Activated naive CD4-positive, alpha-beta T cell treated with anti-CD3 and anti-CD28 coated beads, Interleukin-2, amount 50 U/mL, for 24 hours (primary cell): ENCODE measurements at regions not wholly inside any gene's neighbourhood (a gene's known extent, or its start where the extent isn't known, plus 50 kb on each side); places are given as distances from the start of the nearest gene placed in this dataset.
"Not testable (repeated sequence)": the region's sequence is repeated elsewhere in the genome, so short reads cannot be mapped to it uniquely, and the experiment has no call there.

Experiments
- H3K27ac Mint-ChIP-seq: one replicate; pipeline ENCODE4 v1.8.0; 2021; ENCODE audit warnings: mild to moderate bottlenecking, mixed read lengths
- H3K27me3 Mint-ChIP-seq: one replicate; pipeline ENCODE4 v1.8.0; 2021; ENCODE audit warnings: mixed read lengths
- H3K36me3 Mint-ChIP-seq: one replicate; pipeline ENCODE4 v1.8.0; 2021; ENCODE audit warnings: mixed read lengths
- H3K4me1 Mint-ChIP-seq: one replicate; pipeline ENCODE4 v1.8.0; 2021; ENCODE audit warnings: mixed read lengths
- H3K4me3 Mint-ChIP-seq: one replicate; pipeline ENCODE4 v1.8.0; 2021; ENCODE audit warnings: mild to moderate bottlenecking, mixed read lengths
- H3K9me3 Mint-ChIP-seq: one replicate; pipeline ENCODE4 v1.8.0; 2021; ENCODE audit warnings: mixed read lengths

GRCh38 chr18:41899535-41899934, 55.5 kb upstream of the PIK3C3 start:
- Mint-ChIP-seq H3K4me1 (no peaks in the 10 kb centered on the region), H3K9me3 (no peaks in the 10 kb centered on the region), H3K4me3 (no peak overlapping the region), H3K27me3 (no peaks in the 10 kb centered on the region), H3K36me3 (no peaks in the 10 kb centered on the region), H3K27ac (no peak overlapping the region)

GRCh38 chr18:41893432-41893831, 61.6 kb upstream of the PIK3C3 start:
- H3K4me1 Mint-ChIP-seq, result no peaks in the 10 kb centered on the region
- no peaks in the 10 kb centered on the region for H3K36me3 Mint-ChIP-seq
- peaks cover 2% of the 10 kb centered on the region for H3K27me3 Mint-ChIP-seq
- no peak overlapping the region for H3K27ac Mint-ChIP-seq
- H3K9me3 Mint-ChIP-seq, result no peaks in the 10 kb centered on the region
- H3K4me3 Mint-ChIP-seq, result no peak overlapping the region

- H3K36me3 Mint-ChIP-seq, result no peaks in the 10 kb centered on the region
- no peaks in the 10 kb centered on the region for H3K9me3 Mint-ChIP-seq
- H3K27me3 Mint-ChIP-seq, result peaks cover 2% of the 10 kb centered on the region
- no peak overlapping the region for H3K27ac Mint-ChIP-seq
- no peak overlapping the region for H3K4me3 Mint-ChIP-seq
- H3K4me1 Mint-ChIP-seq, result no peaks in the 10 kb centered on the region
Measured at GRCh38 chr18:41887100-41887499, 67.9 kb upstream of the PIK3C3 start.

GRCh38 chr18:41886126-41886807, 68.8 kb upstream of the PIK3C3 start:
- H3K36me3 Mint-ChIP-seq, result no peaks in the 10 kb centered on the region
- peaks cover 2% of the 10 kb centered on the region for H3K27me3 Mint-ChIP-seq
- no peaks in the 10 kb centered on the region for H3K4me1 Mint-ChIP-seq
- H3K27ac Mint-ChIP-seq, result no peak overlapping the region
- H3K4me3 Mint-ChIP-seq, result no peak overlapping the region
- no peaks in the 10 kb centered on the region for H3K9me3 Mint-ChIP-seq

- Mint-ChIP-seq H3K9me3 (no peaks in the 10 kb centered on the region), H3K36me3 (no peaks in the 10 kb centered on the region), H3K4me1 (no peaks in the 10 kb centered on the region), H3K27me3 (no peaks in the 10 kb centered on the region), H3K4me3 (no peak overlapping the region), H3K27ac (no peak overlapping the region)
Measured at GRCh38 chr18:41881285-41881684, 73.7 kb upstream of the PIK3C3 start.

- Mint-ChIP-seq H3K4me1 (no peaks in the 10 kb centered on the region), H3K36me3 (no peaks in the 10 kb centered on the region), H3K27ac (no peak overlapping the region), H3K27me3 (no peaks in the 10 kb centered on the region), H3K9me3 (no peaks in the 10 kb centered on the region), H3K4me3 (no peak overlapping the region)
Measured at GRCh38 chr18:41879256-41879655, 75.8 kb upstream of the PIK3C3 start.

- Mint-ChIP-seq H3K27me3 (peaks cover 2% of the 10 kb centered on the region), H3K9me3 (no peaks in the 10 kb centered on the region), H3K36me3 (no peaks in the 10 kb centered on the region), H3K27ac (no peak overlapping the region), H3K4me1 (peaks cover 4% of the 10 kb centered on the region), H3K4me3 (no peak overlapping the region)
Measured at GRCh38 chr18:41875094-41875780, 79.8 kb upstream of the PIK3C3 start.

- H3K9me3 Mint-ChIP-seq, result no peaks in the 10 kb centered on the region
- peaks cover 4% of the 10 kb centered on the region for H3K4me1 Mint-ChIP-seq
- H3K27ac Mint-ChIP-seq, result no peak overlapping the region
- H3K27me3 Mint-ChIP-seq, result peaks cover 2% of the 10 kb centered on the region
- H3K36me3 Mint-ChIP-seq, result no peaks in the 10 kb centered on the region
- H3K4me3 Mint-ChIP-seq, result no peak overlapping the region
Measured at GRCh38 chr18:41873730-41874129, 81.3 kb upstream of the PIK3C3 start.

- no peak overlapping the region for H3K4me3 Mint-ChIP-seq
- H3K4me1 Mint-ChIP-seq, result peaks cover 4% of the 10 kb centered on the region
- H3K27me3 Mint-ChIP-seq, result peaks cover 2% of the 10 kb centered on the region
- no peaks in the 10 kb centered on the region for H3K36me3 Mint-ChIP-seq
- H3K9me3 Mint-ChIP-seq, result no peaks in the 10 kb centered on the region
- H3K27ac Mint-ChIP-seq, result no peak overlapping the region
Measured at GRCh38 chr18:41872206-41872605, 82.8 kb upstream of the PIK3C3 start.

GRCh38 chr18:41871229-41872000, 83.6 kb upstream of the PIK3C3 start:
- no peaks in the 10 kb centered on the region for H3K36me3 Mint-ChIP-seq
- H3K4me1 Mint-ChIP-seq, result peaks cover 4% of the 10 kb centered on the region
- peaks cover 2% of the 10 kb centered on the region for H3K27me3 Mint-ChIP-seq
- H3K27ac Mint-ChIP-seq, result no peak overlapping the region
- H3K9me3 Mint-ChIP-seq, result no peaks in the 10 kb centered on the region
- no peak overlapping the region for H3K4me3 Mint-ChIP-seq

- Mint-ChIP-seq H3K36me3 (no peaks in the 10 kb centered on the region), H3K9me3 (no peaks in the 10 kb centered on the region), H3K27me3 (peaks cover 2% of the 10 kb centered on the region), H3K4me3 (no peak overlapping the region), H3K27ac (no peak overlapping the region), H3K4me1 (peaks cover 4% of the 10 kb centered on the region)
Measured at GRCh38 chr18:41870817-41871216, 84.2 kb upstream of the PIK3C3 start.

- H3K27ac Mint-ChIP-seq, result no peak overlapping the region
- peaks cover 2% of the 10 kb centered on the region for H3K27me3 Mint-ChIP-seq
- peaks cover 4% of the 10 kb centered on the region for H3K4me1 Mint-ChIP-seq
- no peak overlapping the region for H3K4me3 Mint-ChIP-seq
- H3K9me3 Mint-ChIP-seq, result no peaks in the 10 kb centered on the region
- H3K36me3 Mint-ChIP-seq, result no peaks in the 10 kb centered on the region
Measured at GRCh38 chr18:41870191-41870590, 84.8 kb upstream of the PIK3C3 start.

- not testable (repeated sequence) for H3K27ac Mint-ChIP-seq, H3K4me3 Mint-ChIP-seq, H3K4me1 Mint-ChIP-seq, H3K36me3 Mint-ChIP-seq, H3K9me3 Mint-ChIP-seq, H3K27me3 Mint-ChIP-seq
Measured at GRCh38 chr18:41865796-41866195, 89.2 kb upstream of the PIK3C3 start.

- H3K36me3 Mint-ChIP-seq, result no peaks in the 10 kb centered on the region
- no peaks in the 10 kb centered on the region for H3K9me3 Mint-ChIP-seq
- H3K4me1 Mint-ChIP-seq, result no peaks in the 10 kb centered on the region
- H3K27me3 Mint-ChIP-seq, result peaks cover 2% of the 10 kb centered on the region
- no peak overlapping the region for H3K27ac Mint-ChIP-seq
- no peak overlapping the region for H3K4me3 Mint-ChIP-seq
Measured at GRCh38 chr18:41864216-41864615, 90.8 kb upstream of the PIK3C3 start.

- Mint-ChIP-seq H3K27ac (no peak overlapping the region), H3K4me3 (no peak overlapping the region), H3K9me3 (no peaks in the 10 kb centered on the region), H3K36me3 (no peaks in the 10 kb centered on the region), H3K4me1 (no peaks in the 10 kb centered on the region), H3K27me3 (peaks cover 2% of the 10 kb centered on the region)
Measured at GRCh38 chr18:41862921-41863320, 92.1 kb upstream of the PIK3C3 start.

GRCh38 chr18:41860987-41861386, 94.0 kb upstream of the PIK3C3 start:
- no peaks in the 10 kb centered on the region for H3K9me3 Mint-ChIP-seq
- H3K4me1 Mint-ChIP-seq, result no peaks in the 10 kb centered on the region
- no peaks in the 10 kb centered on the region for H3K36me3 Mint-ChIP-seq
- no peak overlapping the region for H3K27ac Mint-ChIP-seq
- H3K27me3 Mint-ChIP-seq, result peaks cover 2% of the 10 kb centered on the region
- no peak overlapping the region for H3K4me3 Mint-ChIP-seq
